ENCODE measurements at regions not wholly inside any gene's neighbourhood (a gene's known extent, or its start where the extent isn't known, plus 50 kb on each side); places are given as distances from the start of the nearest gene placed in this dataset.
"Not testable (repeated sequence)": the region's sequence is repeated elsewhere in the genome, so short reads cannot be mapped to it uniquely, and the experiment has no call there.

GRCh38 chr6:118706702-118707101 is 55.3 kb upstream of the CEP85L start:
- Histone ChIP-seq H3K36me3 (replicated peaks in 1 of 2; ENCODE audit: insufficient read depth in 1 of 2, low read depth in 2 of 2) (no peaks in the 10 kb centered on the region), H3K4me1 (peaks cover 21% of the 10 kb centered on the region), H3K27ac (no peak overlapping the region), H3K27me3 (no peaks in the 10 kb centered on the region), H3K4me3 (no peak overlapping the region), H3K9me3 (no peaks in the 10 kb centered on the region)
- WGBS, 2 donors: 94 to 95% methylated on average over 3 of the region's 3 CpGs
- no peak for DNase-seq
- intact Hi-C loops (cut with DNase I): no loop called here
- no peak for TF ChIP-seq CTCF (IDR thresholded peaks at IDR 0.05)
- no peak for TF ChIP-seq POLR2A (IDR thresholded peaks at IDR 0.05)
- no peak for ATAC-seq

GRCh38 chr6:118705544-118706491 is 54.4 kb upstream of the CEP85L start:
- TF ChIP-seq CTCF (IDR thresholded peaks at IDR 0.05) (no peak), POLR2A (IDR thresholded peaks at IDR 0.05) (no peak)
- H3K9me3 ChIP-seq: no peaks in the 10 kb centered on the region
- intact Hi-C loops (cut with DNase I): no loop called here
- no peaks in the 10 kb centered on the region for H3K27me3 ChIP-seq
- DNase-seq (no peak), ATAC-seq (no peak)
- H3K4me3 ChIP-seq: no peak overlapping the region
- no peak overlapping the region for H3K27ac ChIP-seq
- H3K36me3 ChIP-seq (replicated peaks in 1 of 2; ENCODE audit: insufficient read depth in 1 of 2, low read depth in 2 of 2): no peaks in the 10 kb centered on the region
- H3K4me1 ChIP-seq: peaks cover 21% of the 10 kb centered on the region
- 46 to 78% methylated on average over 4 of the region's 4 CpGs for whole genome bisulfite sequencing, 2 donors

GRCh38 chr6:118704915-118705314 is 53.5 kb upstream of the CEP85L start:
- Histone ChIP-seq H3K4me3 (no peak overlapping the region), H3K27ac (no peak overlapping the region), H3K9me3 (no peaks in the 10 kb centered on the region), H3K27me3 (no peaks in the 10 kb centered on the region), H3K36me3 (replicated peaks in 1 of 2; ENCODE audit: insufficient read depth in 1 of 2, low read depth in 2 of 2) (no peaks in the 10 kb centered on the region), H3K4me1 (peaks cover 13% of the 10 kb centered on the region)
- 77 to 80% methylated on average over 3 of the region's 3 CpGs for WGBS, 2 donors
- DNase-seq (no peak), ATAC-seq (no peak)
- intact Hi-C loops (cut with DNase I): no loop called here
- TF ChIP-seq POLR2A (IDR thresholded peaks at IDR 0.05) (no peak), CTCF (IDR thresholded peaks at IDR 0.05) (no peak)

GRCh38 chr6:118701260-118701659 is 49.9 kb upstream of the CEP85L start:
- H3K4me3 ChIP-seq; H3K27me3 ChIP-seq; ATAC-seq; H3K36me3 ChIP-seq (replicated peaks in 1 of 2; ENCODE audit: insufficient read depth in 1 of 2, low read depth in 2 of 2); H3K9me3 ChIP-seq; H3K4me1 ChIP-seq; intact Hi-C loops (cut with DNase I); H3K27ac ChIP-seq; DNase-seq: not testable (repeated sequence)
- 85 to 86% methylated on average over 3 of the region's 3 CpGs for WGBS, 2 donors
